GM10266 (cell line): ENCODE measurements at regions not wholly inside any gene's neighbourhood (a gene's known extent, or its start where the extent isn't known, plus 50 kb on each side); places are given as distances from the start of the nearest gene placed in this dataset.

Experiments used
- DNase-seq: peaks from one replicate; pipeline ENCODE4 v3.0.0; 2012; ENCODE audit errors: extremely low spot score
- TF ChIP-seq, protein P1 (sequence below): IDR thresholded peaks from 2 replicates; pipeline ENCODE4 v1.5.1; 2012; ENCODE audit warnings: mild to moderate bottlenecking, low read depth; ENCODE audit not compliant: control insufficient read depth, insufficient read depth; ENCODE audit errors: missing control alignments

DNA sequence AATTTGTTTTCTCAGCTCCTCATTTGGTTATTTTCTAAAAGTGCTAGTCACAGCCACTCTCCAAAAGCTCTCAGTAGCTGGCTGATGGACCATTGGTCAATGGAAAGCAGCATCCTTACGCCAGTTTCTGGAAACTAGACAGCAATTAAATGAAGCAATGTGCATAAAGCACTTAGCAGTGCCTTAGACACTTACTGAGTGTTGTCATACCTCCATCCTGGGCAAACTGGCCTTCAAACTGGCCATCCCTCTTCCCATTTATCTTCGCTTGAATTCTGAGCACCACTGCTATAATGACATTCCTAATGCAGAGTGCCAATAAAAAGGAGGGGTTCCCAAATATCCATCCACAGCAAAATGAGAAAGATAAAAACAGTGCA, 209.2 kb downstream of the ENC1 start:
- TF ChIP-seq, protein P1, sequence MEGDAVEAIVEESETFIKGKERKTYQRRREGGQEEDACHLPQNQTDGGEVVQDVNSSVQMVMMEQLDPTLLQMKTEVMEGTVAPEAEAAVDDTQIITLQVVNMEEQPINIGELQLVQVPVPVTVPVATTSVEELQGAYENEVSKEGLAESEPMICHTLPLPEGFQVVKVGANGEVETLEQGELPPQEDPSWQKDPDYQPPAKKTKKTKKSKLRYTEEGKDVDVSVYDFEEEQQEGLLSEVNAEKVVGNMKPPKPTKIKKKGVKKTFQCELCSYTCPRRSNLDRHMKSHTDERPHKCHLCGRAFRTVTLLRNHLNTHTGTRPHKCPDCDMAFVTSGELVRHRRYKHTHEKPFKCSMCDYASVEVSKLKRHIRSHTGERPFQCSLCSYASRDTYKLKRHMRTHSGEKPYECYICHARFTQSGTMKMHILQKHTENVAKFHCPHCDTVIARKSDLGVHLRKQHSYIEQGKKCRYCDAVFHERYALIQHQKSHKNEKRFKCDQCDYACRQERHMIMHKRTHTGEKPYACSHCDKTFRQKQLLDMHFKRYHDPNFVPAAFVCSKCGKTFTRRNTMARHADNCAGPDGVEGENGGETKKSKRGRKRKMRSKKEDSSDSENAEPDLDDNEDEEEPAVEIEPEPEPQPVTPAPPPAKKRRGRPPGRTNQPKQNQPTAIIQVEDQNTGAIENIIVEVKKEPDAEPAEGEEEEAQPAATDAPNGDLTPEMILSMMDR: no peak
- DNase-seq: no peak

- TF ChIP-seq, protein P1: no peak
- no peak for DNase-seq
Measured at GRCh38 chr5:74430631-74431289, 209.8 kb downstream of the ENC1 start.

DNA sequence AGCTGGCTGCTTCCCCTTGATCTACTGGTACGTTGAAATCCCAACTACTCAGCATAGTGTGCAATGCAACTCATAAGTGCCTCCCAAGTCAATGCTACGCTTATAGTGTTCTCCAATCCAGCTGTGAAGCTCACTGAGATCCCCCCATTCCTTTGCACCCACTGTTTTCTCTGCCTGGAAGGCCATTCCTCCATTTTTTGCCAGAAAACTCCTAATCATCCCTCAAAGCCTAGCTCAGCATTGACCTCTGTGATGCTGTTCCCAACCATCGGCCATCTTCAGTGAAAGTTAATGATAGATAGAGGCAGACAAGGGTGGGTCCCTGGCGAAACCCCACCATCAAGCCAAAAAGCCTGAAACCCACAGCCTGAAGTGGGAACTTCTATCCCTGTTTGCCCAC, 211.0 kb downstream of the ENC1 start:
- no peak for DNase-seq

DNA sequence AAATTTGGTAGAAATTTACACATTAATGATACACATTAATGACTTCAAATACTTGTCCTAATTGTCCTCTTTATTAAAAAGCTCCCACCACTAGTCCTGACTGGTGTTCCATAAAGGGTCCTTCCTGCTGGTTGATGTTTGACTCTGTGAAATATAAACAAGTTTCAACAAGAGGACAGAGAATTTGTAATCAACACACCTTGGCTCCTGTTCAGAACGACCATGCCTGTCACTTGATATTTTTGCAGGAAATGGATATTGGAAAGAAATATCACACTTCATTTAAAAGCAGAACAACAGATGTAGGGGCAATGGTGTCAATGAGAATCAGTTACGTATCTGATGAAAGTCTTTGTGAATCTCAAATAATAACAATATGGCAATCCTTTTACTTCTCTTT, 211.7 kb downstream of the ENC1 start:
- TF ChIP-seq, protein P1: no peak
- DNase-seq: no peak

More for the DNA sequence above, 211.0 kb downstream of the ENC1 start:
- TF ChIP-seq, protein P1: no peak

DNA sequence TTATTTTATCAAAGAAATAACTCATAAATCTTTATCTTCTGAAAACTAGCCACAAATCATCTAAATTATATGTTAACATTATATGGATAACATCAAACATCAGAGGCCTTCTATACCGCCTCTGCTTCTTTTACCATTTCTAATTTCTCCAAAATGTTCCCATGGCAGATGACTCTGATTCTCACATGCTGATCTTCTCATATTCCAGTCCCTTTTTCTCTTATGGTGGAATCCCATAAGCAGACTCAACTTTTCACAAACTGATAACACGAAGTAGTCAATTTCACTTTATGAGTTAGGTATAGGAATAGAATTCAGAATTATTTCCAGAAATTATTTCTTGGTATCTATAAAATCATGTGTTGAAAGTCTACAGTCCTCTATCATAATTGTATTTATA, 212.3 kb downstream of the ENC1 start:
- TF ChIP-seq, protein P1: no peak

DNA sequence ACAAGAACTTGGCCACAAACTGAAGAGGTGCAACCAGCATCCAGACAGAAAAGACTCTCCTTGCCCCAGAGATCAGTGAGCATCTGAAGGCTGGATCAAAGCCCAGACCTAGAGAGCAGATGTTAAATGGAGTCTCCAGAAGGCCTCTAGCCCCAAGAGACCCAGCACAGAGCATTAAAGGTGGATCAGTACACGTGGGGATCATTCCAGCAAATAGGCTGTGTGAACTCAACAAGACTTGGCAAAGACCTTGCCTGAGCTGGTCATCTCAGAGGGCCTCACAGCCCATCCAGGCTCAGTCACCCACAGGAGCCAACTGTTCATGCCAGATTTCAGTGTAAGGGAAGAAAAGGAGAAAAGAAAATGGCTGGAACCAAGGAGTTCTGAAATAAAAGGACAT, 214.0 kb downstream of the ENC1 start:
- TF ChIP-seq, protein P1: no peak
- DNase-seq: no peak

More for the DNA sequence above, 212.3 kb downstream of the ENC1 start:
- DNase-seq: no peak

DNA sequence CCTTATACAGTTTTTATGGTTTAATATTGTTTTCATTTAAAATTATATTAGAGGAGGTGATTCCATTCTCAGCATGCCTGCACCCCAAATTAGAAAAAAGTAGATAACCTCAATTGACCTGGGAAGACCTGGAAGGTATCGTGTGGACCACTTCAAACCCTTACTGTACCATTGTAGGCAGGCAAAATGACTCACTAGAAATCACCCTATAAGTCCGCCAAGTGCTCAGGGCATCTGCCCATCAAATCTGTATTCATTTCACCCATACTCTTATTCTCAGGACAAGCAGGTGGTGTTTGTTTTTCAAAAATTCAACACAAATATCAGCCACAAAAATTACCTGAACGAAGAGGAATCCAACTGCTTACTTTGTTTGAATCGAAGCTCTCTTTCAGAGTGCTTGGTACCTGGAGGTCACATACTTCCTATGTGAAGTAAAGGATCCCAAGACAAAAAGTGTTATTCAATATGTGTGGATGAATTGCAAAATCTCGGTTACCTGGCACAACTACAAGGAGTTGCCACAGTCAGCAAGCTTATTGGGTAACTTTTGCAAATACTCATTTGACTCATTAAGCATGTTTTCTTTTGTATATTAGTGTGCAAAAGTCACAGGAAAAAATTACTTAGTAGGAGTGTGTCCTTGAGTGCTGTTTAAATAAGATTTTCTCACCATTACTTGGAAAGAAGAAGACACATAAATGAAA, 216.2 kb downstream of the ENC1 start:
- no peak for DNase-seq
- TF ChIP-seq, protein P1: no peak
